ENCODE measurements at regions not wholly inside any gene's neighbourhood (a gene's known extent, or its start where the extent isn't known, plus 50 kb on each side); places are given as distances from the start of the nearest gene placed in this dataset.

GRCh38 chr9:135228983-135229625 is 141.6 kb downstream of the OLFM1 start:
- TF ChIP-seq CTCF (IDR thresholded peaks at IDR 0.05 in 4 of 5, conservative IDR thresholded peaks at IDR 0.05 in 1 of 5) (no peak), POLR2A (IDR thresholded peaks at IDR 0.05) (no peak)

Measured in gastrocnemius medialis (tissue), 4 donors.